ENCODE measurements at regions not wholly inside any gene's neighbourhood (a gene's known extent, or its start where the extent isn't known, plus 50 kb on each side); places are given as distances from the start of the nearest gene placed in this dataset.

GRCh38 chr4:124997991-124998390 is 285.5 kb upstream of the ANKRD50 start:
- TF ChIP-seq POLR2A (IDR thresholded peaks at IDR 0.05; ENCODE audit: low read depth, low read length) (no peak), CTCF (IDR thresholded peaks at IDR 0.05; ENCODE audit: extremely low read depth in 1 of 2, insufficient read depth in 1 of 2, low read depth in 1 of 2, low read length in 2 of 2) (no peak), GATA2 (IDR thresholded peaks at IDR 0.05; ENCODE audit: insufficient read depth, insufficient read length, low read depth, low read length) (no peak), MYC (IDR thresholded peaks at IDR 0.05; ENCODE audit: low read depth, low read length) (no peak)
